ENCODE measurements at regions not wholly inside any gene's neighbourhood (a gene's known extent, or its start where the extent isn't known, plus 50 kb on each side); places are given as distances from the start of the nearest gene placed in this dataset.

- H3K27ac ChIP-seq (ENCODE audit: insufficient read depth, low read depth, low read length): no peak overlapping the region
- POLR2A ChIA-PET: no interaction called here
- BruUV-seq (replicated peaks): no TSS peak
Observed at GRCh38 chr1:34690269-34690668, 64.6 kb upstream of the GJB5 start.

More at GRCh38 chr1:34690269-34690668, 64.6 kb upstream of the GJB5 start:
- CTCF ChIA-PET: no interaction called here
- no peaks in the 10 kb centered on the region for H3K36me3 ChIP-seq (ENCODE audit: control insufficient read depth in 2 of 2, extremely low read depth in 1 of 2, insufficient read depth in 2 of 2, low read length in 2 of 2)
- no peak overlapping the region for H2AFZ ChIP-seq (ENCODE audit: low read depth, low read length)
- H3K9me3 ChIP-seq (replicated peaks; ENCODE audit: control insufficient read depth, insufficient read depth, low read length): no peaks in the 10 kb centered on the region
- DNase-seq (ENCODE audit: low read depth, low spot score) (no peak), FAIRE-seq (no peak)
- no peak overlapping the region for H3K4me2 ChIP-seq (ENCODE audit: insufficient read depth, low read length)
- H3K4me3 ChIP-seq (replicated peaks in 1 of 3; ENCODE audit: insufficient read depth in 1 of 3, low read depth in 1 of 3, low read length in 3 of 3): no peak overlapping the region
- H3K9me1 ChIP-seq (replicated peaks; ENCODE audit: control insufficient read depth, extremely low read depth, insufficient read depth, low read length): no peaks in the 10 kb centered on the region
- H3K9ac ChIP-seq (replicated peaks; ENCODE audit: extremely low read depth, insufficient read depth, low read length): no peak overlapping the region
- no peaks in the 10 kb centered on the region for H4K20me1 ChIP-seq (replicated peaks; ENCODE audit: control insufficient read depth, extremely low read depth, insufficient read depth, low read length)
- H3K27me3 ChIP-seq (ENCODE audit: control insufficient read depth in 2 of 2, insufficient read depth in 2 of 2, low read length in 2 of 2): no peaks in the 10 kb centered on the region
- TF ChIP-seq, protein P1, sequence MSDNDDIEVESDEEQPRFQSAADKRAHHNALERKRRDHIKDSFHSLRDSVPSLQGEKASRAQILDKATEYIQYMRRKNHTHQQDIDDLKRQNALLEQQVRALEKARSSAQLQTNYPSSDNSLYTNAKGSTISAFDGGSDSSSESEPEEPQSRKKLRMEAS (IDR thresholded peaks at IDR 0.05; ENCODE audit: insufficient read depth, insufficient read length): no peak
- TF ChIP-seq EZH2 (IDR thresholded peaks at IDR 0.05; ENCODE audit: borderline replicate concordance, low read depth, low read length, severe bottlenecking) (no peak), POLR2A (IDR thresholded peaks at IDR 0.05; ENCODE audit: low read depth, low read length) (no peak), FOS (IDR thresholded peaks at IDR 0.05; ENCODE audit: borderline replicate concordance, insufficient read depth, low read length) (no peak), GATA2 (IDR thresholded peaks at IDR 0.05; ENCODE audit: insufficient read depth, insufficient read length, low read depth, low read length) (no peak), MYC (IDR thresholded peaks at IDR 0.05; ENCODE audit: low read depth, low read length) (no peak), POLR2AphosphoS5 (IDR thresholded peaks at IDR 0.05; ENCODE audit: insufficient read depth, low read depth, low read length) (no peak), JUN (IDR thresholded peaks at IDR 0.05; ENCODE audit: borderline replicate concordance, insufficient read depth, insufficient read length, low read depth) (no peak)
- TF ChIP-seq, protein P2, sequence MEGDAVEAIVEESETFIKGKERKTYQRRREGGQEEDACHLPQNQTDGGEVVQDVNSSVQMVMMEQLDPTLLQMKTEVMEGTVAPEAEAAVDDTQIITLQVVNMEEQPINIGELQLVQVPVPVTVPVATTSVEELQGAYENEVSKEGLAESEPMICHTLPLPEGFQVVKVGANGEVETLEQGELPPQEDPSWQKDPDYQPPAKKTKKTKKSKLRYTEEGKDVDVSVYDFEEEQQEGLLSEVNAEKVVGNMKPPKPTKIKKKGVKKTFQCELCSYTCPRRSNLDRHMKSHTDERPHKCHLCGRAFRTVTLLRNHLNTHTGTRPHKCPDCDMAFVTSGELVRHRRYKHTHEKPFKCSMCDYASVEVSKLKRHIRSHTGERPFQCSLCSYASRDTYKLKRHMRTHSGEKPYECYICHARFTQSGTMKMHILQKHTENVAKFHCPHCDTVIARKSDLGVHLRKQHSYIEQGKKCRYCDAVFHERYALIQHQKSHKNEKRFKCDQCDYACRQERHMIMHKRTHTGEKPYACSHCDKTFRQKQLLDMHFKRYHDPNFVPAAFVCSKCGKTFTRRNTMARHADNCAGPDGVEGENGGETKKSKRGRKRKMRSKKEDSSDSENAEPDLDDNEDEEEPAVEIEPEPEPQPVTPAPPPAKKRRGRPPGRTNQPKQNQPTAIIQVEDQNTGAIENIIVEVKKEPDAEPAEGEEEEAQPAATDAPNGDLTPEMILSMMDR (IDR thresholded peaks at IDR 0.05; ENCODE audit: extremely low read depth in 1 of 2, insufficient read depth in 1 of 2, low read depth in 1 of 2, low read length in 2 of 2): no peak
- dilution Hi-C loops (cut with MboI; ENCODE audit: extremely low pct_ligation_motif_present, low sequenced_read_pairs): no loop called here
- intact Hi-C loops (cut with micrococcal nuclease): no loop called here
- no peaks in the 10 kb centered on the region for H3K79me2 ChIP-seq (ENCODE audit: control insufficient read depth, insufficient read depth, low read length)
- H3K4me1 ChIP-seq (ENCODE audit: control insufficient read depth, extremely low read depth, insufficient read depth, low read length): no peaks in the 10 kb centered on the region

All from endothelial cell of umbilical vein (primary cell).